HG02885 (cell line): ENCODE measurements at regions not wholly inside any gene's neighbourhood (a gene's known extent, or its start where the extent isn't known, plus 50 kb on each side); places are given as distances from the start of the nearest gene placed in this dataset.
"Not testable (repeated sequence)": the region's sequence is repeated elsewhere in the genome, so short reads cannot be mapped to it uniquely, and the experiment has no call there.

Experiments used
- ATAC-seq: cut with Tn5 transposase; IDR thresholded peaks from one replicate; pipeline ENCODE4 v1.9.1; 2021; ENCODE audit warnings: mild to moderate bottlenecking; ENCODE audit not compliant: unreplicated experiment, poor library complexity

DNA sequence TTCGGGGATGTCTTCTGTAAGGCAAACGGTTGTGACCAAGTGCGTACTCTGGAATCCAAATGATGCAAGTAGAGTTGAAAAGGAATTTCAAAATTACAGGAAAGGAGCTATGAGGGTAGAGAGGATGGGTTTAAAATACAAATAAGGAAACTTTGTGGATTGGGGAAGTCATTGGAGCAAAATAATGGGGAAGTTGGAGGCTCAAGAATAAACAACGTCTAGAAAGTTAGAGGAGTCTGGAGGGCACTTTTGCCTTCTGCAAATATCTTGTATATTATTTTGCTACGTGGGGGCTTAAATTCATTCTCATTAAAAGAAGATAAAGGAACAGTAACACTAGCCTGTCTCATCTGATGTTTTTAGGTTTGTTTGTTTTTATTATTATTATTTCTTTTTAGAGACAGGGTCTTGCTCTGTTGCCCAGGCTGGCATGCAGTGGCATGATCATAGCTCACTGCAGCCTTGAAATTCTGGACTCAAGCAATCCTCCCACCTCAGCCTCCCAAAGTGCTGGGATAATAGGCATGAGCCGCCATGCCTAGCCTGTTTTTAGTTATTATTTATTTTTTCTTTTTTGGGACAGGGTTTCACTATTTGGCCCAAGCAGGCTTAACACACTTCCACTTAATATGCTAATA lies 55.0 kb upstream of the TNFAIP3 start:
- ATAC-seq: peak; percentile 3

DNA sequence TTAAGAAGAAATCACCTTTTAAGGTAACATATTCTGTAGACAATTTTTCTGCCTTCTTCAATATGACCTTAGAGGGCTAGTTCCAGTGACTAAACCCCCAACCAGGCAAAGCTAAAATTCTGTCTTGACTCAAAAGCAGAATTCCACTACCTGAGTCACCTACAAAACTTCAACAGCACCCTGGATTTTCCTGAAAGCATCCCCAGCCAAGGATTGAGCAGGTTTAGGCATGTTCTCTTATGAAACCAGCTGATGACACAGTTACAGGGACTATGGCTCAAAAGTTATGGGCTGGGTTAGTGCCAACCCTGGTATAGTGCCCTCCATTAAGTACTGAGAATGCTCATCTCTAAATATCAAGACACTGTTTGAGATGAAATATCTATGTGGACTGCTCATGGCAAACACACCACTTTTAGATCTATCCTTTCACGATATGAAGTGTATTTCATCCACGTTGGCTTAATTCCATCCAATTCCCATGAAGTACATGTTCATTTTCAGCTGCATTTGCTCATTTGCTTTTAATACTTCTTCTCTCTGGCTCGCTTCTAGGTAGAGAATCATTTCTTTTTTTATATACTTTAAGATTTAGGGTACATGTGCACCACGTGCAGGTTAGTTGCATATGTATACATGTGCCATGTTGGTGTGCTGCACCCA lies 53.6 kb upstream of the TNFAIP3 start:
- no peak for ATAC-seq

DNA sequence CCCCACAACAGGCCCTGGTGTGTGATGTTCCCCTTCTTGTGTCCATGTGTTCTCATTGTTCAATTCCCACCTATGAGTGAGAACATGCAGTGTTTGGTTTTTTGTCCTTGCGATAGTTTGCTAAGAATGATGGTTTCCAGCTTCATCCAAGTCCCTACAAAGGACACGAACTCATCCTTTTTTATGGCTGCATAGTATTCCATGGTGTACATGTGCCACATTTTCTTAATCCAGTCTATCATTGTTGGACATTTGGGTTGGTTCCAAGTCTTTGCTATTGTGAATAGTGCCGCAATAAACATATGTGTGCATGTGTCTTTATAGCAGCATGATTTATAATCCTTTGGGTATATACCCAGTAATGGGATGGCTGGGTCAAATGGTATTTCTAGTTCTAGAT lies 53.0 kb upstream of the TNFAIP3 start:
- not testable (repeated sequence) for ATAC-seq

- ATAC-seq: no peak
Observed at GRCh38 chr6:137815692-137816091, 51.4 kb upstream of the TNFAIP3 start.

- peak; percentile 38 for ATAC-seq
Observed at GRCh38 chr6:137816133-137816579, 50.9 kb upstream of the TNFAIP3 start.

DNA sequence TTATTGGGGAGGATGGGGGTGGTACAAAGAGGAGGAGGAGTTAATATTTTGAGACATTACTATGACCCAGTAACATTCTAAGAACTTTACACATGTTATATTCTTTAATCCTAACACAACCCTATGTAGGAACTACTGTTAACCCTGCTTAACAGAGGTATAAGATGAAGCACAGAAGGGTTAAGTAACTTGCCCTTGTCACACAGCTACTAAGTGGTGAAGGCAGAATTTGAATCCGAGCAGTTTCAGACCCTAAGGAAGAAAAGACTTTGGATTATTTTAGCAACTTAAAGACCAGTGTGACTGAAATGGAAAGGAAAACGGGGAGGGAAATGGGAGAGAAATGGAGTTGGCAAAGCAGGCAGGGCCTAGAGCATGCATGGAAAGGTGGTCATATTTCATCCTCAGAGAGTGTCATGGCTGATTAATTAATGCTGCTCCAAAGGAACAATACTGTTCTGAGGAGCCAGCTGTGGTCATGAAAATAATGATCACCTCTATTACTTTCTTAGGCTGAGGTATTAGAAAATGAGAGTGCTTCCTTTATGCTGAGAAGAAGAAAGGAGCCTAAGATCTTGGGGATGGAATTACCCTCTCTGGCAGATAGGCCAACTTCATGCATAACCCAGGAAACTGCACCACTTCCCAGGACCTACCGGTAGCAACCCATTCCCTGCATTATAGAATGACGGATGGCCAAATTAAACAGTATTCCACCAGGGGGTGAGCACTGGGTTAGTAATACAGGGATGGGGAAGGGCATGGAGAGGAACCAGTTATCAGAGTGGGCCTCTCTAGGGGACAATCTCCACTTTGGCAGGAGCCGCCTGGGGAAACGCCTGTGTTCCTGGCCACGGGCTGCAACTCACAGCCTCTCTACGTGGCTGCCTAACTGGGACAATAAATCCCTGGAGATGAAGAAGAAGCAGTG lies 50.1 kb upstream of the TNFAIP3 start:
- ATAC-seq: no peak
